GM12878 (cell line): ENCODE measurements at regions not wholly inside any gene's neighbourhood (a gene's known extent, or its start where the extent isn't known, plus 50 kb on each side); places are given as distances from the start of the nearest gene placed in this dataset.

Experiments used
- BRCA1 ChIP-seq: IDR thresholded peaks from 2 replicates; pipeline ENCODE4 v1.6.1; 2011; ENCODE audit warnings: low read depth, low read length, improper control_type of control experiment
- CTCF ChIP-seq, 3 experiments: IDR thresholded peaks in 2 of 3; conservative IDR thresholded peaks in 1 of 3; 2 replicates each; pipeline ENCODE4 v1.5.1; 2011; ENCODE audit warnings: low read depth in 3 of 3, low read length in 3 of 3, mild to moderate bottlenecking in 3 of 3, control low read depth in 2 of 3, moderate library complexity in 2 of 3, inconsistent platforms in 1 of 3, mixed read lengths in 1 of 3; ENCODE audit not compliant: control insufficient read depth in 2 of 3, insufficient read depth in 1 of 3; ENCODE audit errors: extremely low read depth in 1 of 3
- EGR1 ChIP-seq, 2 experiments: IDR thresholded peaks; 1 replicate in 1 of 2; 2 replicates in 1 of 2; pipeline ENCODE4 v1.6.1; 2011 to 2012; ENCODE audit warnings: low read depth in 2 of 2, low read length in 2 of 2, borderline replicate concordance in 1 of 2, mild to moderate bottlenecking in 1 of 2, moderate library complexity in 1 of 2
- FOS ChIP-seq: IDR thresholded peaks from 3 replicates; pipeline ENCODE4 v1.6.1; 2011; ENCODE audit warnings: borderline replicate concordance; ENCODE audit not compliant: insufficient read length; ENCODE audit errors: extremely low read depth
- LARP7 ChIP-seq: fragments of 450-650 bp; IDR thresholded peaks from 2 replicates; pipeline ENCODE4 v1.6.1; 2017; ENCODE audit warnings: mild to moderate bottlenecking
- MAX ChIP-seq: IDR thresholded peaks from 2 replicates; pipeline ENCODE4 v1.6.1; 2012; ENCODE audit warnings: low read depth, low read length, improper control_type of control experiment
- MLLT1 ChIP-seq: fragments of 450-650 bp; IDR thresholded peaks from 2 replicates; pipeline ENCODE4 v1.6.1; 2016; ENCODE audit warnings: mild to moderate bottlenecking
- MYC ChIP-seq: IDR thresholded peaks from 2 replicates; pipeline ENCODE4 v1.6.1; 2011; ENCODE audit warnings: mild to moderate bottlenecking, low read length, moderate library complexity, inconsistent platforms; ENCODE audit not compliant: insufficient read depth, insufficient replicate concordance, insufficient read length, severe bottlenecking
- POLR2A ChIP-seq: IDR thresholded peaks from 2 replicates; pipeline ENCODE4 v1.6.1; 2011; ENCODE audit warnings: low read depth, mild to moderate bottlenecking, low read length
- POU2F2 ChIP-seq: IDR thresholded peaks from 3 replicates; pipeline ENCODE4 v1.6.1; 2011; ENCODE audit warnings: low read depth, mild to moderate bottlenecking, low read length, borderline replicate concordance
- SP1 ChIP-seq: IDR thresholded peaks from one replicate; pipeline ENCODE4 v1.6.1; 2011; ENCODE audit warnings: low read depth, low read length
- USF1 ChIP-seq: IDR thresholded peaks from 2 replicates; pipeline ENCODE4 v1.6.1; 2011; ENCODE audit warnings: borderline replicate concordance, low read depth, mild to moderate bottlenecking, moderate library complexity, mixed read lengths, low read length; ENCODE audit not compliant: insufficient read depth; ENCODE audit errors: extremely low read length
- ZBED1 ChIP-seq: IDR thresholded peaks from 2 replicates; pipeline ENCODE4 v1.6.1; 2016; ENCODE audit warnings: borderline replicate concordance
- ZBTB11 ChIP-seq: fragments of 450-650 bp; formaldehyde crosslinking; IDR thresholded peaks from 2 replicates; pipeline ENCODE4 v1.5.0; 2022; ENCODE audit warnings: mild to moderate bottlenecking, missing genetic modification characterization

GRCh38 chr10:113486531-113486930 is 66.3 kb upstream of the HABP2 start:
- TF ChIP-seq POU2F2 (no peak), EGR1 (IDR thresholded peaks at IDR 0.05; ENCODE audit: borderline replicate concordance in 1 of 2, low read depth in 2 of 2, low read length in 2 of 2) (no peak), LARP7 (no peak), CTCF (IDR thresholded peaks at IDR 0.05 in 2 of 3, conservative IDR thresholded peaks at IDR 0.05 in 1 of 3; ENCODE audit: control insufficient read depth in 2 of 3, extremely low read depth in 1 of 3, insufficient read depth in 1 of 3, low read depth in 3 of 3, low read length in 3 of 3) (no peak), MAX (no peak), POLR2A (no peak), FOS (no peak), SP1 (no peak), MLLT1 (no peak), ZBED1 (no peak), BRCA1 (no peak), USF1 (no peak), MYC (no peak), ZBTB11 (CRISPR knock-in tag) (no peak)
